Endodermal cell (in vitro differentiated cells): ENCODE measurements at regions not wholly inside any gene's neighbourhood (a gene's known extent, or its start where the extent isn't known, plus 50 kb on each side); places are given as distances from the start of the nearest gene placed in this dataset.

Experiments used
- DNase-seq: peaks from one replicate; pipeline ENCODE4 v3.0.0-alpha.2; 2017
- H3K27ac ChIP-seq: 2 replicates; pipeline ENCODE4 v1.5.1; 2013; ENCODE audit warnings: mild to moderate bottlenecking, low read depth, low read length, moderate library complexity
- H3K27me3 ChIP-seq: 2 replicates; pipeline ENCODE4 v1.6.1; 2013; ENCODE audit warnings: mild to moderate bottlenecking, low read length, moderate library complexity; ENCODE audit not compliant: insufficient read depth, control insufficient read depth, poor library complexity, severe bottlenecking
- H3K36me3 ChIP-seq: 2 replicates; pipeline ENCODE4 v1.7.0; 2013; ENCODE audit warnings: mild to moderate bottlenecking, low read length, moderate library complexity; ENCODE audit not compliant: control insufficient read depth, insufficient read depth
- H3K4me1 ChIP-seq: one replicate; pipeline ENCODE4 v1.7.0; 2013; ENCODE audit warnings: low read length; ENCODE audit not compliant: control insufficient read depth, insufficient read depth
- H3K4me3 ChIP-seq: 2 replicates; pipeline ENCODE4 v1.5.1; 2013; ENCODE audit warnings: mild to moderate bottlenecking, low read length, moderate library complexity
- H3K9ac ChIP-seq: 2 replicates; pipeline ENCODE4 v1.6.1; 2013; ENCODE audit warnings: mild to moderate bottlenecking, low read length, moderate library complexity; ENCODE audit not compliant: poor library complexity, severe bottlenecking; ENCODE audit errors: extremely low read depth
- H3K9me3 ChIP-seq: 2 replicates; pipeline ENCODE4 v1.6.1; 2013; ENCODE audit warnings: mild to moderate bottlenecking, low read length, moderate library complexity; ENCODE audit not compliant: control insufficient read depth
- H3K27ac Mint-ChIP-seq: 2 replicates; pipeline ENCODE4 v1.8.0; 2020; ENCODE audit warnings: mixed read lengths
- H3K27me3 Mint-ChIP-seq: 2 replicates; pipeline ENCODE4 v1.8.0; 2021; ENCODE audit warnings: mild to moderate bottlenecking, mixed read lengths; ENCODE audit not compliant: insufficient read depth
- H3K36me3 Mint-ChIP-seq: 2 replicates; pipeline ENCODE4 v1.8.0; 2020; ENCODE audit warnings: low read depth, mixed read lengths
- H3K4me1 Mint-ChIP-seq: 2 replicates; pipeline ENCODE4 v1.8.0; 2020; ENCODE audit warnings: mixed read lengths
- H3K4me3 Mint-ChIP-seq: 2 replicates; pipeline ENCODE4 v1.8.0; 2020; ENCODE audit warnings: mild to moderate bottlenecking, moderate library complexity, mixed read lengths
- H3K9me3 Mint-ChIP-seq: 2 replicates; pipeline ENCODE4 v1.8.0; 2020; ENCODE audit warnings: mild to moderate bottlenecking, mixed read lengths
- WGBS, 2 experiments: methylation state at CpG; one replicate each; pipeline versions ENCODE4 v1.1.5 to v1.1.7; 2013; ENCODE audit warnings: missing lambda C conversion rate in 2 of 2, mixed read lengths in 1 of 2; ENCODE audit not compliant: insufficient coverage in 1 of 2, insufficient read length in 1 of 2; 5-methylcytosine and 5-hydroxymethylcytosine counted together
- TF ChIP-seq, protein P1 (sequence below): fragments of 200-600 bp; sonication (generic); conservative IDR thresholded peaks from 2 replicates; pipeline ENCODE4 v1.5.0; 2021; ENCODE audit warnings: antibody characterized with exemption, mild to moderate bottlenecking

DNA sequence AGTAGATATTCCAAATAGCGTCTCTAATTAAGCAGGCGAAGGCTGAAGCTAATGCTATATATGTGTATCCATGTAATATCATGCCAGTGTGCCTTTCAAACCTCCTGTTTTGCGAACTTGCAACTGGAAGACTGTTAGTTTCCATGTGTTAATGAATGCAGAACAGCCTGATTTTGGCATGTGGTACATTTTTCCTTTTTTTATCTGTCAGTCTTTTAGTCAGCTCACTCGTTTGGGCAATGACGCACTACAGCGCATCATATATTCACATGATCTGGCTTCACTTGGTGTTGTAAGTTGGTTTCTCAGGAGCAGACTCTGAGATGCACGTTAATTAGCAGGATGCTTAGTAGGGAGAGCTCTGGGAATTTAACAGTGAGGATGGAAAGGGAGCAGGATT is 210.4 kb upstream of the CA10 start:
- TF ChIP-seq, protein P1, sequence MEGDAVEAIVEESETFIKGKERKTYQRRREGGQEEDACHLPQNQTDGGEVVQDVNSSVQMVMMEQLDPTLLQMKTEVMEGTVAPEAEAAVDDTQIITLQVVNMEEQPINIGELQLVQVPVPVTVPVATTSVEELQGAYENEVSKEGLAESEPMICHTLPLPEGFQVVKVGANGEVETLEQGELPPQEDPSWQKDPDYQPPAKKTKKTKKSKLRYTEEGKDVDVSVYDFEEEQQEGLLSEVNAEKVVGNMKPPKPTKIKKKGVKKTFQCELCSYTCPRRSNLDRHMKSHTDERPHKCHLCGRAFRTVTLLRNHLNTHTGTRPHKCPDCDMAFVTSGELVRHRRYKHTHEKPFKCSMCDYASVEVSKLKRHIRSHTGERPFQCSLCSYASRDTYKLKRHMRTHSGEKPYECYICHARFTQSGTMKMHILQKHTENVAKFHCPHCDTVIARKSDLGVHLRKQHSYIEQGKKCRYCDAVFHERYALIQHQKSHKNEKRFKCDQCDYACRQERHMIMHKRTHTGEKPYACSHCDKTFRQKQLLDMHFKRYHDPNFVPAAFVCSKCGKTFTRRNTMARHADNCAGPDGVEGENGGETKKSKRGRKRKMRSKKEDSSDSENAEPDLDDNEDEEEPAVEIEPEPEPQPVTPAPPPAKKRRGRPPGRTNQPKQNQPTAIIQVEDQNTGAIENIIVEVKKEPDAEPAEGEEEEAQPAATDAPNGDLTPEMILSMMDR = no peak

DNA sequence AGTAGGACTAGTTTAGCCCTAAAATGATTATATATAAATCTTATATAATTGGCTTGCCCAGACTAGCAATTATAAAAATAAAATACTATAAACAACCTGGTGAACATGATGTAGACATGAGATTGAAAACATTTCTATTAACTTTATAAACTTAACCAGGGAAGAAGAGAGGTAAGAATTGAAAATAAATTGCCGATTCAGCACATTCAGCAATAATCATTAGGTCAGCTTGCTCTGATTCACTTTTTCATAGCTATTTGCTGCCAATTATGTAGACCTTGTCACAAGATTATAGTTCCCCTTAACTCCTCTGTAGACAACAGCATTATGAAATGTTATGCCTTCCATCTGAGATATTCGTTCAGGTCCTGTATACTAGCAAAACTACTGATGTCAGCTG is 199.3 kb upstream of the CA10 start:
- no peak overlapping the region for H3K4me3 ChIP-seq
- no peaks in the 10 kb centered on the region for H3K4me1 ChIP-seq
- TF ChIP-seq, protein P1 = no peak
- H3K9ac ChIP-seq = no peak overlapping the region
- no peaks in the 10 kb centered on the region for H3K27me3 ChIP-seq
- no peak for DNase-seq
- Mint-ChIP-seq H3K36me3 (no peaks in the 10 kb centered on the region), H3K4me3 (no peak overlapping the region), H3K27ac (no peak overlapping the region), H3K9me3 (peaks cover 11% of the 10 kb centered on the region), H3K4me1 (no peaks in the 10 kb centered on the region), H3K27me3 (peaks cover 4% of the 10 kb centered on the region)
- peaks cover 27% of the 10 kb centered on the region for H3K9me3 ChIP-seq
- 87 to 88% methylated on average over 2 of the region's 2 CpGs for WGBS, 2 experiments
- no peak overlapping the region for H3K27ac ChIP-seq
- no peaks in the 10 kb centered on the region for H3K36me3 ChIP-seq

More for the DNA sequence above, 210.4 kb upstream of the CA10 start:
- no peaks in the 10 kb centered on the region for H3K27me3 Mint-ChIP-seq
- H3K4me1 Mint-ChIP-seq = no peaks in the 10 kb centered on the region
- H3K4me3 ChIP-seq = no peak overlapping the region
- H3K9ac ChIP-seq = no peak overlapping the region
- no peak overlapping the region for H3K27ac ChIP-seq
- H3K9me3 ChIP-seq = peaks cover 14% of the 10 kb centered on the region
- H3K27me3 ChIP-seq = no peaks in the 10 kb centered on the region
- no peak for DNase-seq
- H3K9me3 Mint-ChIP-seq = no peaks in the 10 kb centered on the region
- H3K27ac Mint-ChIP-seq = no peak overlapping the region
- no peak overlapping the region for H3K4me3 Mint-ChIP-seq
- WGBS, 2 experiments = 82 to 84% methylated on average over 6 to 7 of the region's 7 CpGs
- no peaks in the 10 kb centered on the region for H3K36me3 ChIP-seq
- H3K4me1 ChIP-seq = no peaks in the 10 kb centered on the region
- no peaks in the 10 kb centered on the region for H3K36me3 Mint-ChIP-seq

DNA sequence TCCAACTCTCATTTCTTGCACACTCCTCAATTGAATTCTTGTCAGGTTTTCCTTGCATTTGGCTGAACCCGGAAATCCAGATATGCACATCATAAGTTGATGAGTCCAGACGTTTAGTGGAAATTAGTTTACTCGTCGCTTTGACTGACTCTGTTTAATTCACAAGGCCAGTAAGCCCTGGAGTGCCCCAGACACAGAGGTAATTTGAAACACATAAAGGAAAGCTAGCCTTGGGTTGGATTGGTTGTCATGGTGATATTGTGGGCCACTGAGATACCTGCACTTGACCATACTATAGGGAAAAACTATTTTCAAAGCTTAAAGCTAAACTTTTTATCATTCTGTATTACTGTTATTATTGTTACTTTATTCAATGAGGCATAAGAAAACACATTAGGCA is 178.3 kb upstream of the CA10 start:
- no peak overlapping the region for H3K4me3 Mint-ChIP-seq
- H3K27me3 Mint-ChIP-seq = peaks cover 3% of the 10 kb centered on the region
- H3K9me3 Mint-ChIP-seq = peaks cover 12% of the 10 kb centered on the region
- no peak for DNase-seq
- peaks cover 7% of the 10 kb centered on the region for H3K4me1 Mint-ChIP-seq
- Histone ChIP-seq H3K36me3 (no peaks in the 10 kb centered on the region), H3K27me3 (no peaks in the 10 kb centered on the region), H3K27ac (no peak overlapping the region), H3K4me3 (no peak overlapping the region), H3K4me1 (no peaks in the 10 kb centered on the region), H3K9ac (no peak overlapping the region), H3K9me3 (peaks cover 50% of the 10 kb centered on the region)
- WGBS, 2 experiments = 80% methylated on average over 4 of the region's 4 CpGs; no CpG with 5 or more reads in 1 of the 2 experiments
- no peak overlapping the region for H3K27ac Mint-ChIP-seq
- H3K36me3 Mint-ChIP-seq = no peaks in the 10 kb centered on the region
- TF ChIP-seq, protein P1 = no peak
